IPS-20b (cell line): ENCODE measurements at regions not wholly inside any gene's neighbourhood (a gene's known extent, or its start where the extent isn't known, plus 50 kb on each side); places are given as distances from the start of the nearest gene placed in this dataset.
"Not testable (repeated sequence)": the region's sequence is repeated elsewhere in the genome, so short reads cannot be mapped to it uniquely, and the experiment has no call there.

Experiments
- H3K27ac ChIP-seq: one replicate; pipeline ENCODE4 v1.5.1; 2013; ENCODE audit warnings: low read length
- H3K27me3 ChIP-seq: 2 replicates; pipeline ENCODE4 v1.6.1; 2013; ENCODE audit warnings: mild to moderate bottlenecking, low read length, inconsistent platforms; ENCODE audit not compliant: insufficient read depth
- H3K36me3 ChIP-seq: 2 replicates; pipeline ENCODE4 v1.6.1; 2013; ENCODE audit warnings: low read depth, mild to moderate bottlenecking, inconsistent platforms, low read length, moderate library complexity; ENCODE audit not compliant: insufficient read depth
- H3K4me1 ChIP-seq: 2 replicates; pipeline ENCODE4 v1.6.1; 2013; ENCODE audit warnings: mild to moderate bottlenecking, control low read depth, inconsistent platforms, low read length, moderate library complexity; ENCODE audit not compliant: insufficient read depth
- H3K4me3 ChIP-seq: 2 replicates; pipeline ENCODE4 v1.5.1; 2013; ENCODE audit warnings: mild to moderate bottlenecking, low read length, inconsistent platforms
- H3K9ac ChIP-seq: 2 replicates; pipeline ENCODE4 v1.6.1; 2013; ENCODE audit warnings: low read depth, mild to moderate bottlenecking, inconsistent platforms, low read length, moderate library complexity
- H3K9me3 ChIP-seq: 2 replicates; pipeline ENCODE4 v1.6.1; 2013; ENCODE audit warnings: mild to moderate bottlenecking, low read depth, low read length, inconsistent platforms; ENCODE audit not compliant: insufficient read depth

DNA sequence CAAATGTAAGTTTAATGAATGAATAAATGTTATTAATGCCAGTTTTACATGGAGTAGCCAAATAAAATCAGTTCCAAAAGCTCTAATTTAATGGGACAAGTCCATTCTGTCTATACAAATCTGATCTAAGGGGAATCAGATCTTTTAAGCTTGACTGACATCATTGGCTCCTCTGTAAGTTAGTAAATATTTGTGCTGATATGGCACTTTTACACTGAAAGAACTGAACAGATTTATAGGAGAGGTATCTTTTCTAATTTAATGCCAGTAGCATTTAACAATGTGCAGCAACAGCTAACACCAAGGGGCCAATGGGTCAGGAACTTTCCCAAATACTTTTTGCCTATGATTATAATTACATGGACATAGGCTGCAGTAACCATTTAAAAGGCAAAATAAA is 832.3 kb downstream of the PCDH17 start:
- H3K4me3 ChIP-seq = no peak overlapping the region

GRCh38 chr13:58467176-58467575 is 835.6 kb downstream of the PCDH17 start:
- Histone ChIP-seq H3K4me1 (no peaks in the 10 kb centered on the region), H3K36me3 (no peaks in the 10 kb centered on the region), H3K9me3 (no peaks in the 10 kb centered on the region), H3K27me3 (no peaks in the 10 kb centered on the region), H3K9ac (no peak overlapping the region), H3K4me3 (no peak overlapping the region), H3K27ac (no peak overlapping the region)

More for the DNA sequence above, 832.3 kb downstream of the PCDH17 start:
- Histone ChIP-seq H3K27me3 (no peaks in the 10 kb centered on the region), H3K36me3 (no peaks in the 10 kb centered on the region), H3K27ac (no peak overlapping the region), H3K9ac (no peak overlapping the region), H3K9me3 (no peaks in the 10 kb centered on the region), H3K4me1 (no peaks in the 10 kb centered on the region)

DNA sequence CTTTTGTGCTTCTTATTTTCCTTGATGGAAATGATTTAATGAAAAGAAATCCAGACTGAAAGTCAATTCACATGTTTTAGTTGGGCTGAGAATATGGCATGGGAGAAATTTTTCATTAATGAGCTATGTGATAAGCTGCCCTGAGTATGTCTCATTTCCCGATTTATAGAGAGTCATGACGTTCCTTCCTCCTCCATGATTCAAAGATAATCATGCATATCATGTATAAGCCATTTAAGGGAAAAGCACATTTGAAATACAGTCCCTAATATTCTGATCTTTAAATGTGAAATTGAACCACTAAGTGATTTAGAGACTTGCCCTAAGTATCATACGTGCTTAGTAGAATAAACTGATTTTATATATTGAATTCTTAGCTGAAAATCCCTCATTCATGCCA is 840.9 kb downstream of the PCDH17 start:
- Histone ChIP-seq H3K27ac (no peak overlapping the region), H3K4me3 (no peak overlapping the region), H3K9ac (no peak overlapping the region), H3K27me3 (no peaks in the 10 kb centered on the region), H3K9me3 (no peaks in the 10 kb centered on the region), H3K36me3 (no peaks in the 10 kb centered on the region), H3K4me1 (peaks cover 8% of the 10 kb centered on the region; the same call in 1 of the 2 replicates)

- H3K9me3 ChIP-seq = no peaks in the 10 kb centered on the region
- no peak overlapping the region for H3K4me3 ChIP-seq
- no peak overlapping the region for H3K27ac ChIP-seq
- peaks cover 8% of the 10 kb centered on the region; the same call in 1 of the 2 replicates for H3K4me1 ChIP-seq
- H3K36me3 ChIP-seq = no peaks in the 10 kb centered on the region
- H3K27me3 ChIP-seq = no peaks in the 10 kb centered on the region
- H3K9ac ChIP-seq = no peak overlapping the region
Observed at GRCh38 chr13:58474581-58474980, 843.0 kb downstream of the PCDH17 start.

DNA sequence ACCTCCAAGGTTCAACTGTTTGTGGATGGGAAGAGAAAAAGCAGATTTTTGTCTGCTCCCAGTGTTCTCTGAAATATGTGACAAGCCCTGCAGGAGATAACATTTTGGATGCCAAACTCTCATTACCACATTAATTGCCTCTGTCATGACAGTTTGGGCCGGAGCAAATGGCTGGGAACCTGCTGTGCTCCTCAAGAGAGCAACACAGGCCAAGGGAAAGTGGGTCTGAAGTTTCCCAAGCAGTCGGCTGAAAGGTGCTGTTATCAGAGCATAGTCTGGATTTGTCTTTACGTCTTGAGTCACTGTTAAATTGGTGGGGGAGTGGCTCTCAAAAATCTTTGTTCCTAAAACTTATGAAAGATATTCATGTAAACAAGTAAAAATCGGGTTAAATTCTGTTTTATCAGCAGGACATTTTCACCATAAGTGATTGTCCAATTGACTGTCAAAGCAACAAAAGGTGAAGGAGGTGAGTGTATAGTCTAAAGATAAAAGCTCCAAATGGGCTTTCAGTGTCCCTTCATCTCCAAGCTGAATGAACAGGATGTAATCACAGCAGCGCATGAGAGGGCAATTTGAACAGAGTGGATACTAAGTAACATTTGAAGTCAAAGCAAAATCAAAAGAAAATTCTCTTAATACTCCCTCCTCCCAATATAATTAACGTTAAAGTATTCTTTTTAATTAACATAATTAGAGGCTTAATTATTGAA is 844.8 kb downstream of the PCDH17 start:
- peaks cover 8% of the 10 kb centered on the region; the same call in 1 of the 2 replicates for H3K4me1 ChIP-seq
- H3K27ac ChIP-seq = no peak overlapping the region
- H3K27me3 ChIP-seq = no peaks in the 10 kb centered on the region
- H3K9ac ChIP-seq = no peak overlapping the region
- H3K4me3 ChIP-seq = peak overlapping the region; percentile 15; the same call in 1 of the 2 replicates
- no peaks in the 10 kb centered on the region for H3K9me3 ChIP-seq
- no peaks in the 10 kb centered on the region for H3K36me3 ChIP-seq

GRCh38 chr13:58478858-58479257 is 847.3 kb downstream of the PCDH17 start:
- no peaks in the 10 kb centered on the region for H3K9me3 ChIP-seq
- no peak overlapping the region for H3K27ac ChIP-seq
- no peak overlapping the region for H3K9ac ChIP-seq
- peaks cover 8% of the 10 kb centered on the region; the same call in 1 of the 2 replicates for H3K4me1 ChIP-seq
- no peak overlapping the region for H3K4me3 ChIP-seq
- no peaks in the 10 kb centered on the region for H3K36me3 ChIP-seq
- no peaks in the 10 kb centered on the region for H3K27me3 ChIP-seq

- no peaks in the 10 kb centered on the region for H3K27me3 ChIP-seq
Observed at GRCh38 chr13:58480061-58480460, 848.5 kb downstream of the PCDH17 start.

DNA sequence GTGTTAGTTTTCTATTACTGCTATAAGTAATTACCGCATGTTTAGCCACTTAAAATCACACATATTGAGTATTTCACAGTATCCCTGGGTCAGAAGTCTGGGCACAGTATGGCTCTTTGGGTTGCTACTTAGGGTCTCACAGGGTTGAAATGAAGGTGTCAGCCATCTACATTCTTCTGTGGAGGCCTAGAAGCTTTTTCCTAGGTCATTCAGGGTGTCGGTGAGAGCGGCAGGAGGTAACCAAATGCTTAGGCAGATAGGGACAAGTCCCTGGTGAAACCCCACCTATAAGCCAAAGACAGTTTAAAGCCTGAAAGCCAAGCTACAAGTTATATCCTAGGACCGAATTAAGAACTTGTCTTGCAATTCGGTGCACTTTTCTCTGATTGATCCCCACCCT is 856.7 kb downstream of the PCDH17 start:
- no peaks in the 10 kb centered on the region for H3K27me3 ChIP-seq
- no peaks in the 10 kb centered on the region for H3K9me3 ChIP-seq
- no peak overlapping the region for H3K27ac ChIP-seq
- H3K4me3 ChIP-seq = no peak overlapping the region
- H3K36me3 ChIP-seq = no peaks in the 10 kb centered on the region
- H3K4me1 ChIP-seq = no peaks in the 10 kb centered on the region
- H3K9ac ChIP-seq = no peak overlapping the region

More at GRCh38 chr13:58480061-58480460, 848.5 kb downstream of the PCDH17 start:
- H3K36me3 ChIP-seq = no peaks in the 10 kb centered on the region
- no peak overlapping the region for H3K4me3 ChIP-seq
- H3K9ac ChIP-seq = no peak overlapping the region
- H3K27ac ChIP-seq = no peak overlapping the region
- peaks cover 8% of the 10 kb centered on the region; the same call in 1 of the 2 replicates for H3K4me1 ChIP-seq
- H3K9me3 ChIP-seq = no peaks in the 10 kb centered on the region

DNA sequence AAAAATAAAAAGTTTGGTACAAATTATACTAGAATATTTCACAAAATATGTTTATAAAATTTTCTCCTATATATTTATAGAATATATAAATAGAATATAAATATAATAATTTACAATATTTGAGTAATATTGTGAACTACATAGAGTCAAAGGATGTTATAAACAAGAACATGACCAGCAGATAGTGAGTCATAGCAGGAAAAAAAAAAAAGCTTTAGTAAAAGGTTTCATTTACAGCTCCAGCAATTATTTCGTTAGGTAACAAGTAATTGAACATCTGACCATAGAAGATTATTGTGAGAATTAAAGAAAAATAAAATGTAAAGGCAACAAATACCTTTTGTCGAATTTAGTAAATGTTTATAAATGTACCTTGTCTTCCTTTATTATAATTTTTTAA is 864.1 kb downstream of the PCDH17 start:
- no peaks in the 10 kb centered on the region for H3K27me3 ChIP-seq
- H3K27ac ChIP-seq = no peak overlapping the region
- no peak overlapping the region for H3K4me3 ChIP-seq
- no peaks in the 10 kb centered on the region for H3K9me3 ChIP-seq
- no peaks in the 10 kb centered on the region for H3K36me3 ChIP-seq
- H3K4me1 ChIP-seq = peaks cover 8% of the 10 kb centered on the region; the same call in 1 of the 2 replicates
- no peak overlapping the region for H3K9ac ChIP-seq

- Histone ChIP-seq H3K4me3 (no peak overlapping the region), H3K9ac (no peak overlapping the region), H3K4me1 (peaks cover 8% of the 10 kb centered on the region; the same call in 1 of the 2 replicates), H3K36me3 (no peaks in the 10 kb centered on the region), H3K27ac (no peak overlapping the region), H3K27me3 (no peaks in the 10 kb centered on the region), H3K9me3 (0 out of 2 replicates have a peak, but pooled peaks cover under 1% of the 10 kb centered on the region)
Observed at GRCh38 chr13:58500938-58501337, 869.4 kb downstream of the PCDH17 start.

DNA sequence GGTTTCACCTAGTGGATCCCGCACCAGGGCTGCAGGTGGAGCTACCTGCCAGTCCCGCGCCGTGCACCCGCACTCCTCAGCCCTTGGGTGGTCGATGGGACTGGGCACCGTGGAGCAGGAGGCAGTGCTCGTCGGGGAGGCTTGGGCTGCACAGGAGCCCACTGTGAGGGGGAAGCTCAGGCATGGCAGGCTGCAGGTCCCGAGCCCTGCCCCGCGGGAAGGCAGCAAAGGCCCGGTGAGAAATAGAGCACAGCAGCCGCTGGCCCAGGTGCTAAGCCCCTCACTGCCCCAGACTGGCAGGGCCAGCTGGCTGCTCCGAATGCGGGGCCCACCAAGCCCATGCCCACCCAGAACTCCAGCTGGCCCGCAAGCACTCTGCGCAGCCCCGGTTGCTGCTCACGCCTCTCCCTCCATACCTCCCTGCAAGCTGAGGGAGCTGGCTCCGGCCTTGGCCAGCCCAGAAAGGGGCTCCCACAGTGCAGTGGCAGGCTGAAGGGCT is 872.7 kb downstream of the PCDH17 start:
- not testable (repeated sequence) for H3K36me3 ChIP-seq

GRCh38 chr13:58505262-58505920 is 873.8 kb downstream of the PCDH17 start:
- not testable (repeated sequence) for H3K36me3 ChIP-seq, H3K27ac ChIP-seq, H3K4me3 ChIP-seq

More for the DNA sequence above, 872.7 kb downstream of the PCDH17 start:
- H3K9ac ChIP-seq, H3K27me3 ChIP-seq, H3K4me1 ChIP-seq, H3K9me3 ChIP-seq, H3K27ac ChIP-seq, H3K4me3 ChIP-seq: not testable (repeated sequence)

More at GRCh38 chr13:58505262-58505920, 873.8 kb downstream of the PCDH17 start:
- H3K27me3 ChIP-seq, H3K9ac ChIP-seq, H3K4me1 ChIP-seq, H3K9me3 ChIP-seq: not testable (repeated sequence)
